Neuronal stem cell (in vitro differentiated cells): ENCODE measurements at regions not wholly inside any gene's neighbourhood (a gene's known extent, or its start where the extent isn't known, plus 50 kb on each side); places are given as distances from the start of the nearest gene placed in this dataset.

Experiments
- DNase-seq: peaks from one replicate; pipeline ENCODE4 v3.0.0-alpha.2; 2013; ENCODE audit warnings: low spot score
- H2AFZ ChIP-seq: one replicate; pipeline ENCODE4 v1.6.1; 2013; ENCODE audit warnings: mild to moderate bottlenecking, low read length, inconsistent platforms
- H2AK5ac ChIP-seq: 2 replicates; pipeline ENCODE4 v1.6.1; 2013; ENCODE audit warnings: low read depth, mild to moderate bottlenecking, inconsistent platforms, low read length, moderate library complexity, mixed read lengths
- H2BK120ac ChIP-seq: 2 replicates; pipeline ENCODE4 v1.6.1; 2013; ENCODE audit warnings: low read depth, mild to moderate bottlenecking, inconsistent platforms, low read length, moderate library complexity, mixed read lengths
- H2BK12ac ChIP-seq: one replicate; pipeline ENCODE4 v1.6.1; 2013; ENCODE audit warnings: low read length, inconsistent platforms
- H2BK15ac ChIP-seq: 2 replicates; pipeline ENCODE4 v1.6.1; 2013; ENCODE audit warnings: mild to moderate bottlenecking, low read length, inconsistent platforms, mixed read lengths
- H2BK5ac ChIP-seq: one replicate; pipeline ENCODE4 v1.6.1; 2013; ENCODE audit warnings: inconsistent platforms, mild to moderate bottlenecking, low read length, moderate library complexity
- H3K14ac ChIP-seq: one replicate; pipeline ENCODE4 v1.6.1; 2013; ENCODE audit warnings: low read length, inconsistent platforms
- H3K18ac ChIP-seq: 2 replicates; pipeline ENCODE4 v1.6.1; 2013; ENCODE audit warnings: low read length, inconsistent platforms
- H3K23ac ChIP-seq: 2 replicates; pipeline ENCODE4 v1.6.1; 2013; ENCODE audit warnings: low read depth, mild to moderate bottlenecking, mixed read lengths, low read length, inconsistent platforms; ENCODE audit not compliant: poor library complexity
- H3K27ac ChIP-seq: replicated peaks from 3 replicates; pipeline ENCODE4 v1.5.1; 2013; ENCODE audit warnings: low read length, inconsistent platforms
- H3K27me3 ChIP-seq, 3 experiments: 2 replicates each; pipeline ENCODE4 v1.6.1; 2013; ENCODE audit warnings: low read length in 3 of 3, mild to moderate bottlenecking in 2 of 3, inconsistent platforms in 1 of 3, low read depth in 1 of 3, mixed read lengths in 1 of 3, moderate library complexity in 1 of 3; ENCODE audit not compliant: control insufficient read depth in 3 of 3, insufficient read depth in 3 of 3
- H3K36me3 ChIP-seq, 2 donors: replicated peaks in 1 of 2; 2 replicates each; pipeline ENCODE4 v1.6.1; 2013; ENCODE audit warnings: low read length in 2 of 2; ENCODE audit not compliant: control insufficient read depth in 2 of 2, insufficient read depth in 2 of 2
- H3K4ac ChIP-seq: 2 replicates; pipeline ENCODE4 v1.6.1; 2013; ENCODE audit warnings: inconsistent platforms, mild to moderate bottlenecking, low read length, moderate library complexity
- H3K4me1 ChIP-seq, 2 donors: 1 replicate in 1 of 2; 2 replicates in 1 of 2; pipeline ENCODE4 v1.6.1; 2013; ENCODE audit warnings: low read length in 2 of 2, low read depth in 1 of 2; ENCODE audit not compliant: control insufficient read depth in 2 of 2, insufficient read depth in 1 of 2
- H3K4me2 ChIP-seq: one replicate; pipeline ENCODE4 v1.6.1; 2013; ENCODE audit warnings: mild to moderate bottlenecking, low read length, inconsistent platforms; ENCODE audit not compliant: insufficient read depth, poor library complexity, severe bottlenecking
- H3K4me3 ChIP-seq, 2 donors: 2 replicates each; pipeline ENCODE4 v1.5.1; 2013; ENCODE audit warnings: low read length in 2 of 2, mild to moderate bottlenecking in 2 of 2, inconsistent platforms in 1 of 2, moderate library complexity in 1 of 2
- H3K79me1 ChIP-seq: one replicate; pipeline ENCODE4 v1.6.1; 2013; ENCODE audit warnings: low read depth, mild to moderate bottlenecking, inconsistent platforms, low read length, moderate library complexity
- H3K9ac ChIP-seq: one replicate; pipeline ENCODE4 v1.6.1; 2013; ENCODE audit warnings: mild to moderate bottlenecking, low read depth, low read length, inconsistent platforms; ENCODE audit not compliant: poor library complexity
- H3K9me3 ChIP-seq, 2 donors: replicated peaks in 1 of 2; 2 replicates each; pipeline versions ENCODE3 to v1.6.1; 2013; ENCODE audit warnings: low read length in 2 of 2, mild to moderate bottlenecking in 2 of 2, inconsistent platforms in 1 of 2, low read depth in 1 of 2, mixed read lengths in 1 of 2, moderate library complexity in 1 of 2; ENCODE audit not compliant: control insufficient read depth in 2 of 2, insufficient read depth in 1 of 2
- H4K8ac ChIP-seq: one replicate; pipeline ENCODE4 v1.6.1; 2013; ENCODE audit warnings: low read depth, mild to moderate bottlenecking, inconsistent platforms, low read length, moderate library complexity
- H4K91ac ChIP-seq: one replicate; pipeline ENCODE4 v1.6.1; 2013; ENCODE audit warnings: low read length, low read depth, mild to moderate bottlenecking, inconsistent platforms; ENCODE audit not compliant: poor library complexity
- WGBS, 2 donors: extraction: QIAGEN DNeasy Blood & Tissue Kit; methylation state at CpG; one replicate each; pipeline ENCODE4 v1.1.7; 2013; ENCODE audit warnings: missing lambda C conversion rate in 2 of 2, mixed read lengths in 1 of 2; ENCODE audit not compliant: insufficient read length in 2 of 2, insufficient replicate concordance in 1 of 2; ENCODE audit errors: extremely low coverage in 2 of 2; 5-methylcytosine and 5-hydroxymethylcytosine counted together

DNA sequence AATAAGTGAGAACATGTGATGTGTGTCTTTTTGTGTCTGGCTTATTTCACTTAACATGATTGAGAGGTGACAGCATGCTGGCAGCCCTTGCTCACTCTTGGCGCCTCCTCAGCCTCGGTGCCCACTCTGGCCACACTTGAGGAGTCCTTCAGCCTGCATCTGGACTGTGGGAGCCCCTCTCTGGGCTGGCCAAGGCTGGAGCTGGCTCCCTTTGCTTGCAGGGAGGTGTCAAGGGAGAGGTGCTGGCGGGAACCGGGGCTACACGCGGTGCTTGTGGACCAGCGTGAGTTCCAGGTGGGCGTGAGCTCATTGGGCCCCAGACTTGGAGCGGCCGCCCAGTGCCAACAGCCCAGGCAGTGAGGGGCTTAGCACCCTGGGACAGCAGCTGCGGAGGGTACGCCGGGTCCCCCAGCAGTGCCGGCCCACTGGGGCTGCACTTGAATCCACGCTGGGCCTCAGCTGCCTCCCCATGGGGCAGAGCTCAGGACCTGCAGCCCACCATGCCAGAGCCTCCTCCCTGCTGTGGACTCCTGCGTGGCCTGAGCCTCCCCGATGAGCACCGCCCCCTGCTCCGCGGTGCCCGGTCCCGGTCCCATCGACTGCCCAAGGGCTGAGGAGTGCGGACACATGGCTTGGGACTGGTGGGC is 658.6 kb downstream of the GRXCR1 start:
- no peak overlapping the region for H3K4me2 ChIP-seq
- H3K36me3 ChIP-seq = no peaks in the 10 kb centered on the region
- no peak overlapping the region for H3K14ac ChIP-seq
- no peak overlapping the region for H3K4me3 ChIP-seq
- H3K9ac ChIP-seq = no peak overlapping the region
- no peak overlapping the region for H4K91ac ChIP-seq
- WGBS, 2 donors = no CpG with 5 or more reads among the region's 24 CpGs
- H3K4me1 ChIP-seq = no peaks in the 10 kb centered on the region
- H3K79me1 ChIP-seq = no peaks in the 10 kb centered on the region
- no peak overlapping the region for H3K4ac ChIP-seq
- no peak overlapping the region for H3K27ac ChIP-seq
- no peak overlapping the region for H2BK12ac ChIP-seq
- no peak overlapping the region for H3K18ac ChIP-seq
- peaks cover 0 to 7% of the 10 kb centered on the region in 2 donors for H3K9me3 ChIP-seq
- H2AK5ac ChIP-seq = no peak overlapping the region
- no peak overlapping the region for H2BK15ac ChIP-seq
- no peak overlapping the region for H2BK5ac ChIP-seq
- H2AFZ ChIP-seq = no peak overlapping the region
- H3K27me3 ChIP-seq = no peaks in the 10 kb centered on the region
- H3K23ac ChIP-seq = no peak overlapping the region
- no peak overlapping the region for H4K8ac ChIP-seq
- no peak overlapping the region for H2BK120ac ChIP-seq
- DNase-seq = no peak

DNA sequence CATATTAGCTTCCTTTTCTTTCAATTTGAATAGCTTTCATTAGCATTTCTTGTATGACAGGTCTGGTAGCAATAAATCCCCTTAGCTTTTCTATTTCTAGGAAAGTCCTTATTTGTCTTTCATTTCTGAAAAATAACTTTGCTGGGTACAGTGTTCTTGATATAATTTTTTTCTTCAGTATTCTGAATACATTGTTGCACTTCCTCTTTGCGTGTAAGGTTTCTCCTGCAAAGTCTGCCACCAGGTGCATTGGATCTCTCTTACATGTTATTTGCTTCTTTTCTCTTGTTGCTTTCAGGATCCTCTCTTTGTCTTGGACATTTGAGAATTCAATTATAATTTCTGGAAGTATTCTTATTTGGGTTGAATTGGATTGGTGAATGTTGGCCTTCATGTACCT is 663.7 kb downstream of the GRXCR1 start:
- no peaks in the 10 kb centered on the region for H3K27me3 ChIP-seq
- no peak overlapping the region for H3K23ac ChIP-seq
- H2BK12ac ChIP-seq = no peak overlapping the region
- H2AK5ac ChIP-seq = no peak overlapping the region
- no peak overlapping the region for H3K27ac ChIP-seq
- H3K79me1 ChIP-seq = no peaks in the 10 kb centered on the region
- no peak overlapping the region for H3K4me2 ChIP-seq
- H4K8ac ChIP-seq = no peak overlapping the region
- no peak overlapping the region for H2BK120ac ChIP-seq
- H4K91ac ChIP-seq = no peak overlapping the region
- WGBS, 2 donors = no CpG with 5 or more reads among the region's 1 CpG
- peaks cover 0 to 3% of the 10 kb centered on the region in 2 donors for H3K9me3 ChIP-seq
- H3K4me1 ChIP-seq = no peaks in the 10 kb centered on the region
- H3K9ac ChIP-seq = no peak overlapping the region
- no peak overlapping the region for H3K18ac ChIP-seq
- H2AFZ ChIP-seq = no peak overlapping the region
- H2BK15ac ChIP-seq = no peak overlapping the region
- no peak overlapping the region for H3K14ac ChIP-seq
- H3K4ac ChIP-seq = no peak overlapping the region
- no peak for DNase-seq
- no peak overlapping the region for H2BK5ac ChIP-seq
- no peak overlapping the region for H3K4me3 ChIP-seq
- H3K36me3 ChIP-seq = no peaks in the 10 kb centered on the region

DNA sequence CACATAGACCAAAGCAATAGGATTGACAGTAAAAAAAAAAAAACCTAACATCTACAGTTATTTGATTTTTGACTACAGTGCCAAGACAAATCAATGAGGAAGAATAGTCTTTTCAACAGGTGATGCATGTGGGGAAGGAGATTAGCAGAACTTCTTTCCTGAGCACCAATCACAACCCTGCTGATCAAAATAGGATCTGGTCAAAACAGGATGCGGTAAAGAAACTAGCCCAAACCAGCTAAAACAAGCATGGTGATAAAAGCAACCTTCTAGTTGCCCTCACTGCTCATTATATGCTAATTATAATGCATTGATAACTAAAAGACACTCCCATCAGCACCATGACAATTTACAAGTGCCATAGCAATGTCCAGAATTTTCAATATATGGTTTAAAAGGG is 667.5 kb downstream of the GRXCR1 start:
- no peak overlapping the region for H2BK12ac ChIP-seq
- no peak overlapping the region for H2AK5ac ChIP-seq
- WGBS, 2 donors = no CpG with 5 or more reads among the region's 1 CpG
- H3K4me2 ChIP-seq = no peak overlapping the region
- H3K4me1 ChIP-seq = no peaks in the 10 kb centered on the region
- no peaks in the 10 kb centered on the region for H3K79me1 ChIP-seq
- H3K14ac ChIP-seq = no peak overlapping the region
- H3K36me3 ChIP-seq = no peaks in the 10 kb centered on the region
- no peaks in the 10 kb centered on the region for H3K9me3 ChIP-seq
- H3K4ac ChIP-seq = no peak overlapping the region
- H2BK120ac ChIP-seq = no peak overlapping the region
- H3K27me3 ChIP-seq = no peaks in the 10 kb centered on the region
- no peak overlapping the region for H4K91ac ChIP-seq
- no peak overlapping the region for H2BK15ac ChIP-seq
- no peak for DNase-seq
- no peak overlapping the region for H2BK5ac ChIP-seq
- H4K8ac ChIP-seq = no peak overlapping the region
- no peak overlapping the region for H3K23ac ChIP-seq
- no peak overlapping the region for H3K9ac ChIP-seq
- no peak overlapping the region for H2AFZ ChIP-seq
- no peak overlapping the region for H3K18ac ChIP-seq
- H3K4me3 ChIP-seq = no peak overlapping the region
- H3K27ac ChIP-seq = no peak overlapping the region

DNA sequence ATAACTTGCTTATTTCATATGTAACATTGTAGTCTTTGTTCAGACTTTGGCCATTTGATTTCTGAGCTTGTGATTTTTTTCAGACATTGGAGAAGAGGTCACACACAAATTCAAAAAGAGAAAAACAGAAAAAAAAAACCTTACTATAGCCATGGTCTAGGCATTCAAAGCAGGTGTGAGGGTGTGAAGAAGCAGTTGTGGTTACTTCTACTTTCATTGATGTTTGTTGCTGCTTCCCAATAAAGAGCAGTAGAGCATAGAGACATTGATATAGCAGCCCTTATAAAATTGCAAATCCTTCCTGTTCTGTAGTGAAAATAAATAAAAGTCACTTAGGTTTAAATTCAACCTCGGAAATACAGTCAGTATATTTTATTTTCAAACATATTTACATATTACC is 671.6 kb downstream of the GRXCR1 start:
- no peaks in the 10 kb centered on the region for H3K4me1 ChIP-seq
- WGBS, 2 donors = no CpG with 5 or more reads among the region's 1 CpG
- no peak for DNase-seq

More for the DNA sequence above, 671.6 kb downstream of the GRXCR1 start:
- Histone ChIP-seq H2BK120ac (no peak overlapping the region), H4K91ac (no peak overlapping the region), H3K9ac (no peak overlapping the region), H2BK12ac (no peak overlapping the region), H3K23ac (no peak overlapping the region), H2BK15ac (no peak overlapping the region), H3K14ac (no peak overlapping the region), H2AK5ac (no peak overlapping the region), H2BK5ac (no peak overlapping the region), H3K27me3 (no peaks in the 10 kb centered on the region), H3K36me3 (no peaks in the 10 kb centered on the region), H3K9me3 (no peaks in the 10 kb centered on the region), H3K27ac (no peak overlapping the region), H3K4me3 (no peak overlapping the region), H3K18ac (no peak overlapping the region), H2AFZ (no peak overlapping the region), H3K4ac (no peak overlapping the region), H3K79me1 (no peaks in the 10 kb centered on the region), H3K4me2 (no peak overlapping the region), H4K8ac (no peak overlapping the region)
